ENCODE measurements at regions not wholly inside any gene's neighbourhood (a gene's known extent, or its start where the extent isn't known, plus 50 kb on each side); places are given as distances from the start of the nearest gene placed in this dataset.

DNA sequence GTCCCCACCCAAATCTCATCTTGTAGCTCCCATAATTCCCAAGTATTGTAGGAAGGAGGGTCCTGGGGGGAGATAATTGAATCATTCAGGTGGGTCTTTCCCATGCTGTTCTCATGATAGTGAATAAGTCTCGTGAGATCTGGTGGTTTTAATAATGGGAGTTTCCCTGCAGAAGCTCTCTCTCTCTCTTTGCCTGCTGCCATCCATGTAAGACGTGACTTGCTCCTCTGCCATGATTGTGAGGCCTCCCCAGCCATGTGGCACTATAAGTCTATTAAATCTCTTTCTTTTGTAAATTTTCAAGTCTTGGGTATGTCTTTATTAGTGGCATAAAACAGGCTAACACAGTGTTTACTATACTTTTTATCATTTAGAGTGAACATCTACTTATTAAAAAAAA, 338.8 kb downstream of the ANKRD7 start:
- no peak for DNase-seq
- no peak overlapping the region for H3K4me3 Mint-ChIP-seq (ENCODE audit: unreplicated experiment)
- H3K27ac Mint-ChIP-seq (ENCODE audit: unreplicated experiment) = no peak overlapping the region
- no peaks in the 10 kb centered on the region for H3K9me3 Mint-ChIP-seq (ENCODE audit: unreplicated experiment)
- TF ChIP-seq, protein P1, sequence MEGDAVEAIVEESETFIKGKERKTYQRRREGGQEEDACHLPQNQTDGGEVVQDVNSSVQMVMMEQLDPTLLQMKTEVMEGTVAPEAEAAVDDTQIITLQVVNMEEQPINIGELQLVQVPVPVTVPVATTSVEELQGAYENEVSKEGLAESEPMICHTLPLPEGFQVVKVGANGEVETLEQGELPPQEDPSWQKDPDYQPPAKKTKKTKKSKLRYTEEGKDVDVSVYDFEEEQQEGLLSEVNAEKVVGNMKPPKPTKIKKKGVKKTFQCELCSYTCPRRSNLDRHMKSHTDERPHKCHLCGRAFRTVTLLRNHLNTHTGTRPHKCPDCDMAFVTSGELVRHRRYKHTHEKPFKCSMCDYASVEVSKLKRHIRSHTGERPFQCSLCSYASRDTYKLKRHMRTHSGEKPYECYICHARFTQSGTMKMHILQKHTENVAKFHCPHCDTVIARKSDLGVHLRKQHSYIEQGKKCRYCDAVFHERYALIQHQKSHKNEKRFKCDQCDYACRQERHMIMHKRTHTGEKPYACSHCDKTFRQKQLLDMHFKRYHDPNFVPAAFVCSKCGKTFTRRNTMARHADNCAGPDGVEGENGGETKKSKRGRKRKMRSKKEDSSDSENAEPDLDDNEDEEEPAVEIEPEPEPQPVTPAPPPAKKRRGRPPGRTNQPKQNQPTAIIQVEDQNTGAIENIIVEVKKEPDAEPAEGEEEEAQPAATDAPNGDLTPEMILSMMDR (IDR thresholded peaks at IDR 0.05; ENCODE audit: partially characterized antibody, unreplicated experiment) = no peak
- no peaks in the 10 kb centered on the region for H3K36me3 Mint-ChIP-seq (ENCODE audit: unreplicated experiment)
- no peaks in the 10 kb centered on the region for H3K4me1 Mint-ChIP-seq (ENCODE audit: low read depth, unreplicated experiment)
- no peaks in the 10 kb centered on the region for H3K27me3 Mint-ChIP-seq (ENCODE audit: unreplicated experiment)

DNA sequence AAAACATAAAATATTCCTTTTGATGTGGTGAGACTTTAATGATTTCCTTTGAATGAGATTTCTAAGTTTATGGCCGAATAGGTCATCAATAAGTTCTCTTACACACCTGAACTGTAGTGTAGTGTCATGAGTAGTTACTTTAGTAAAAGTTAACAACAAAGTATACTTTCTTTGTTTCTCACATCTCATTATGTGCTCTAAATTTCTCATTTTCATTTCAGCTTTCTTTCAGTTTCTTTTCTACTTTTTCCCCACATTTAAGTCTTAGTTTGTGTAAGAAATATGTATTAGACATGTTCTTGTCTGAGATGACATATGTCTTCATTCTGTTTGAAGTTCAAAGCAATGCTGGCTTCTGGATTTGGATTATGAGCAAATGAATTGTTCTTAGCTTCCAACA, 348.1 kb downstream of the ANKRD7 start:
- H3K36me3 Mint-ChIP-seq (ENCODE audit: unreplicated experiment) = no peaks in the 10 kb centered on the region
- peak overlapping the region; percentile 90 for H3K27ac Mint-ChIP-seq (ENCODE audit: unreplicated experiment)
- peaks cover 7% of the 10 kb centered on the region for H3K4me1 Mint-ChIP-seq (ENCODE audit: low read depth, unreplicated experiment)
- TF ChIP-seq, protein P1 (IDR thresholded peaks at IDR 0.05; ENCODE audit: partially characterized antibody, unreplicated experiment) = no peak
- no peaks in the 10 kb centered on the region for H3K27me3 Mint-ChIP-seq (ENCODE audit: unreplicated experiment)
- no peak for DNase-seq
- no peaks in the 10 kb centered on the region for H3K9me3 Mint-ChIP-seq (ENCODE audit: unreplicated experiment)
- H3K4me3 Mint-ChIP-seq (ENCODE audit: unreplicated experiment) = no peak overlapping the region

DNA sequence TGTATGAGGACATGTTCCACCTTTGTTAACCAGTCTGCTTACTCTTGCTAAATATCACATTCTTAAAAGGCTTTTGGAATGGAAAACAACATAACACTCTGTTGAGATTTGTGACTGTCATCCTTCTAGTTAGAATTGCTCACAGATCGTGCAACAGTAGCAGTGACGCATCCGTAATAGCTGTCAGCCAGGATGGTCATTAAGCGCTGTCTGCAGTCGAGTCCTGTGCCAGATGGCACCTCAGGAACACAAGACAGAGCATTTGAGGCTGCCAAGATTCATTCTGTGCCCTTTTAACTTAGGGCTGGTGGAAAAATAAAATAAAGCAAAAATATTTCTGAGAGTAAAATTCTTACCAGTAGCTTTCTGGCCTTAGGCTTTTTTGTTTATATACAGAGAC, 348.6 kb downstream of the ANKRD7 start:
- no peak overlapping the region for H3K4me3 Mint-ChIP-seq (ENCODE audit: unreplicated experiment)
- peak; percentile 37 for DNase-seq
- TF ChIP-seq, protein P1 (IDR thresholded peaks at IDR 0.05; ENCODE audit: partially characterized antibody, unreplicated experiment) = no peak
- H3K27me3 Mint-ChIP-seq (ENCODE audit: unreplicated experiment) = no peaks in the 10 kb centered on the region
- H3K36me3 Mint-ChIP-seq (ENCODE audit: unreplicated experiment) = no peaks in the 10 kb centered on the region
- peak overlapping the region; percentile 90 for H3K27ac Mint-ChIP-seq (ENCODE audit: unreplicated experiment)
- H3K9me3 Mint-ChIP-seq (ENCODE audit: unreplicated experiment) = no peaks in the 10 kb centered on the region
- peaks cover 7% of the 10 kb centered on the region for H3K4me1 Mint-ChIP-seq (ENCODE audit: low read depth, unreplicated experiment)

DNA sequence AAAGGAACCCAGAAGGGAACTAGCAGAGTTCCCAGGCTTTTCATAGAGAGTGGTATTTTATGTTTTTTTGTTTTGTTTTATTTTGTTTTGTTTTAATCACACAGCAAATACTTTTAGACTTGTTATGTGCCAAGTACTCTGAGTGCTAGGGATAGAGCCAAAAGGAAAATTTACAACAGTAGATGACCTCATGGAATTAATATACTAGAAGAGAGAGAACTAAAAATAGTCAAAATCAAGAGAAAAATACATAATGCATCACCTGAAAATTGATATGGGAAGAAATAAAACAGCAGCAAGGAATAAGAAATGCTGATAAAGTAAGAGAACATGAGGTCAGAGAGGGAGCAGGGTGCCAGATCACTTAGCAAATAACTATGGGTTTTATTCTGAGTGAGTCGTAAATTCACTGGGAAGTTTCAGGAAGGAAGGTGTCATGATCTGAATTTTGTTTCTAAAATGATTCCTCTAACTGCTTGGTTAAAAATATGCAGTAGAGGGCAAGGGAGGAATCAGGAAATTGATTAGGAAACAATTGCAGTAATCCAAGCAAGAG, 351.0 kb downstream of the ANKRD7 start:
- no peak overlapping the region for H3K4me3 Mint-ChIP-seq (ENCODE audit: unreplicated experiment)
- H3K27me3 Mint-ChIP-seq (ENCODE audit: unreplicated experiment) = no peaks in the 10 kb centered on the region

DNA sequence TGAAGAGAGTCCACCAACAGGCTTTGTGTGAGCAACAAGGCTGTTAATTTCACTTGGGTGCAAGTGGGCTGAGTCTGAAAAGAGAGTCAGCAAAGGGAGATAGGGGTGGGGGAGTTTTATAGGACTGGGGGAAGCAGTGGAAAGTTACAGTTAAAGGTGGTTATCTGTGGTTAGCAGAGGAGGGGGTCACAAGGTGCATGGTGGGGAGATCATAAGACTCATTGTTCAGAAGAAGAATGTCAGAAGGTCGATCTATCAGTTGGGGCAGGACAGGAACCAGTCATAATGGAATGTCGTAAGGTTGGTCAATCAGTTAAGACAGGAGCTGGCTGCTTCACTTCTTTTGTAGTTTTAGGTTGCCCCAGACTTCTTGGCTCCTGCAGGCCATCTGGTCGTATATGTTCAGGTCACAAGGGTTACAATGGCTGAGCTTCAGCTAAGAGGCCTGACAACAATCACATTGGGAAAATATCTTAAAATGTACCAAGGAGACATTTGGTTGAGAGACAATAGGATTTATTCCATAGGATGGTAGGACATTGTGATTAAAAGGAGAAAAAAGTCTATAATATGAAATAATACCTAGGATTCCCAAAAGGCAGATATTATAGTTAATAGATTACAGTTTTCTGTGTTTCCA, 356.4 kb downstream of the ANKRD7 start:
- H3K27me3 Mint-ChIP-seq (ENCODE audit: unreplicated experiment) = no peaks in the 10 kb centered on the region
- no peak for DNase-seq
- H3K36me3 Mint-ChIP-seq (ENCODE audit: unreplicated experiment) = peaks cover 3% of the 10 kb centered on the region
- TF ChIP-seq, protein P1 (IDR thresholded peaks at IDR 0.05; ENCODE audit: partially characterized antibody, unreplicated experiment) = no peak
- H3K4me1 Mint-ChIP-seq (ENCODE audit: low read depth, unreplicated experiment) = peaks cover 14% of the 10 kb centered on the region
- H3K4me3 Mint-ChIP-seq (ENCODE audit: unreplicated experiment) = no peak overlapping the region
- H3K9me3 Mint-ChIP-seq (ENCODE audit: unreplicated experiment) = no peaks in the 10 kb centered on the region
- H3K27ac Mint-ChIP-seq (ENCODE audit: unreplicated experiment) = peak overlapping the region; percentile 30

More for the DNA sequence above, 351.0 kb downstream of the ANKRD7 start:
- TF ChIP-seq, protein P1 (IDR thresholded peaks at IDR 0.05; ENCODE audit: partially characterized antibody, unreplicated experiment) = no peak
- no peak for DNase-seq
- no peaks in the 10 kb centered on the region for H3K9me3 Mint-ChIP-seq (ENCODE audit: unreplicated experiment)
- peaks cover 11% of the 10 kb centered on the region for H3K4me1 Mint-ChIP-seq (ENCODE audit: low read depth, unreplicated experiment)
- H3K36me3 Mint-ChIP-seq (ENCODE audit: unreplicated experiment) = no peaks in the 10 kb centered on the region
- no peak overlapping the region for H3K27ac Mint-ChIP-seq (ENCODE audit: unreplicated experiment)

All from glutamatergic neuron (in vitro differentiated cells).